ENCODE measurements at regions not wholly inside any gene's neighbourhood (a gene's known extent, or its start where the extent isn't known, plus 50 kb on each side); places are given as distances from the start of the nearest gene placed in this dataset.

GRCh38 chr19:30671367-30671619 is 299.1 kb downstream of the ZNF536 start:
- TF ChIP-seq CTCF (IDR thresholded peaks at IDR 0.05; ENCODE audit: unreplicated experiment): no peak
- no TSS peak for BruUV-seq (replicated peaks)
- POLR2A ChIA-PET: no interaction called here
- CTCF ChIA-PET: no interaction called here
- Mint-ChIP-seq H3K27me3 (ENCODE audit: insufficient read depth, unreplicated experiment) (peaks cover 30% of the 10 kb centered on the region), H3K4me3 (ENCODE audit: unreplicated experiment) (no peak overlapping the region), H3K9me3 (ENCODE audit: unreplicated experiment) (no peaks in the 10 kb centered on the region), H3K4me1 (ENCODE audit: insufficient read depth, unreplicated experiment) (no peaks in the 10 kb centered on the region), H3K27ac (ENCODE audit: low read depth, unreplicated experiment) (no peak overlapping the region), H3K36me3 (ENCODE audit: insufficient read depth, unreplicated experiment) (no peaks in the 10 kb centered on the region)
- no peak for DNase-seq (ENCODE audit: unreplicated experiment)
- intact Hi-C loops (cut with micrococcal nuclease): no loop called here

GRCh38 chr19:30670562-30671366 is 298.6 kb downstream of the ZNF536 start:
- CTCF ChIA-PET: interaction anchor here (0.6 to 6.1 kb wide), 16 partner anchors 8 to 1900 kb away, joined by 3 to 61 read pairs (median 5); no protein-coding TSS in a partner anchor
- Mint-ChIP-seq H3K27me3 (ENCODE audit: insufficient read depth, unreplicated experiment) (peaks cover 30% of the 10 kb centered on the region), H3K36me3 (ENCODE audit: insufficient read depth, unreplicated experiment) (no peaks in the 10 kb centered on the region), H3K27ac (ENCODE audit: low read depth, unreplicated experiment) (no peak overlapping the region), H3K4me3 (ENCODE audit: unreplicated experiment) (no peak overlapping the region), H3K9me3 (ENCODE audit: unreplicated experiment) (no peaks in the 10 kb centered on the region), H3K4me1 (ENCODE audit: insufficient read depth, unreplicated experiment) (no peaks in the 10 kb centered on the region)
- TF ChIP-seq CTCF (IDR thresholded peaks at IDR 0.05; ENCODE audit: unreplicated experiment): no peak
- no peak for DNase-seq (ENCODE audit: unreplicated experiment)
- BruUV-seq (replicated peaks): no TSS peak
- POLR2A ChIA-PET: interaction anchor here (0.6 kb wide), 1 partner anchor 1659 kb away, joined by 4 read pairs; no protein-coding TSS in a partner anchor
- intact Hi-C loops (cut with micrococcal nuclease): no loop called here

- ChIA-PET CTCF (interaction anchor here (0.5 to 6.1 kb wide), 35 partner anchors 8 to 1901 kb away, joined by 3 to 61 read pairs (median 4); no protein-coding TSS in a partner anchor), POLR2A (interaction anchor here (0.6 kb wide), 1 partner anchor 1704 kb away, joined by 3 read pairs; no protein-coding TSS in a partner anchor)
- intact Hi-C loops (cut with micrococcal nuclease): no loop called here
- BruUV-seq (replicated peaks): no TSS peak
- Mint-ChIP-seq H3K27ac (ENCODE audit: low read depth, unreplicated experiment) (no peak overlapping the region), H3K4me3 (ENCODE audit: unreplicated experiment) (no peak overlapping the region), H3K4me1 (ENCODE audit: insufficient read depth, unreplicated experiment) (no peaks in the 10 kb centered on the region), H3K27me3 (ENCODE audit: insufficient read depth, unreplicated experiment) (peaks cover 30% of the 10 kb centered on the region), H3K9me3 (ENCODE audit: unreplicated experiment) (no peaks in the 10 kb centered on the region), H3K36me3 (ENCODE audit: insufficient read depth, unreplicated experiment) (no peaks in the 10 kb centered on the region)
- no peak for DNase-seq (ENCODE audit: unreplicated experiment)
- no peak for TF ChIP-seq CTCF (IDR thresholded peaks at IDR 0.05; ENCODE audit: unreplicated experiment)
Measured at GRCh38 chr19:30670011-30670329, 297.8 kb downstream of the ZNF536 start.

- DNase-seq (ENCODE audit: unreplicated experiment): peak; percentile 55
- no peak overlapping the region for H3K4me3 Mint-ChIP-seq (ENCODE audit: unreplicated experiment)
- TF ChIP-seq CTCF (IDR thresholded peaks at IDR 0.05; ENCODE audit: unreplicated experiment): peak; percentile 65
Measured at GRCh38 chr19:30669329-30670010, 297.3 kb downstream of the ZNF536 start.

More at GRCh38 chr19:30669329-30670010, 297.3 kb downstream of the ZNF536 start:
- intact Hi-C loops (cut with micrococcal nuclease): no loop called here
- POLR2A ChIA-PET: interaction anchor here (0.6 kb wide), 1 partner anchor 1705 kb away, joined by 3 read pairs; no protein-coding TSS in a partner anchor
- H3K4me1 Mint-ChIP-seq (ENCODE audit: insufficient read depth, unreplicated experiment): no peaks in the 10 kb centered on the region
- H3K36me3 Mint-ChIP-seq (ENCODE audit: insufficient read depth, unreplicated experiment): no peaks in the 10 kb centered on the region
- H3K27me3 Mint-ChIP-seq (ENCODE audit: insufficient read depth, unreplicated experiment): peaks cover 29% of the 10 kb centered on the region
- CTCF ChIA-PET: interaction anchor here (0.5 to 6.1 kb wide), 45 partner anchors 9 to 1902 kb away, joined by 3 to 61 read pairs (median 4); no protein-coding TSS in a partner anchor
- no TSS peak for BruUV-seq (replicated peaks)
- H3K9me3 Mint-ChIP-seq (ENCODE audit: unreplicated experiment): no peaks in the 10 kb centered on the region
- H3K27ac Mint-ChIP-seq (ENCODE audit: low read depth, unreplicated experiment): no peak overlapping the region
